ENCODE measurements at regions not wholly inside any gene's neighbourhood (a gene's known extent, or its start where the extent isn't known, plus 50 kb on each side); places are given as distances from the start of the nearest gene placed in this dataset.

- ChIA-PET CTCF (no interaction called here), POLR2A (no interaction called here)
- no peaks in the 10 kb centered on the region for H3K36me3 ChIP-seq (ENCODE audit: control insufficient read depth, insufficient read depth, low read length)
- no peak overlapping the region for H3K4me3 ChIP-seq (ENCODE audit: low read depth, low read length)
- H3K27me3 ChIP-seq (ENCODE audit: control insufficient read depth, insufficient read depth, low read length), result no peaks in the 10 kb centered on the region
- TF ChIP-seq, protein P1, sequence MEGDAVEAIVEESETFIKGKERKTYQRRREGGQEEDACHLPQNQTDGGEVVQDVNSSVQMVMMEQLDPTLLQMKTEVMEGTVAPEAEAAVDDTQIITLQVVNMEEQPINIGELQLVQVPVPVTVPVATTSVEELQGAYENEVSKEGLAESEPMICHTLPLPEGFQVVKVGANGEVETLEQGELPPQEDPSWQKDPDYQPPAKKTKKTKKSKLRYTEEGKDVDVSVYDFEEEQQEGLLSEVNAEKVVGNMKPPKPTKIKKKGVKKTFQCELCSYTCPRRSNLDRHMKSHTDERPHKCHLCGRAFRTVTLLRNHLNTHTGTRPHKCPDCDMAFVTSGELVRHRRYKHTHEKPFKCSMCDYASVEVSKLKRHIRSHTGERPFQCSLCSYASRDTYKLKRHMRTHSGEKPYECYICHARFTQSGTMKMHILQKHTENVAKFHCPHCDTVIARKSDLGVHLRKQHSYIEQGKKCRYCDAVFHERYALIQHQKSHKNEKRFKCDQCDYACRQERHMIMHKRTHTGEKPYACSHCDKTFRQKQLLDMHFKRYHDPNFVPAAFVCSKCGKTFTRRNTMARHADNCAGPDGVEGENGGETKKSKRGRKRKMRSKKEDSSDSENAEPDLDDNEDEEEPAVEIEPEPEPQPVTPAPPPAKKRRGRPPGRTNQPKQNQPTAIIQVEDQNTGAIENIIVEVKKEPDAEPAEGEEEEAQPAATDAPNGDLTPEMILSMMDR (IDR thresholded peaks at IDR 0.05; ENCODE audit: insufficient read depth, low read depth, low read length), result no peak
- DNase-seq (ENCODE audit: low read depth), result no peak
These were observed 151.8 kb upstream of the SLC27A6 start for GRCh38 chr5:128813317-128814070.

DNA sequence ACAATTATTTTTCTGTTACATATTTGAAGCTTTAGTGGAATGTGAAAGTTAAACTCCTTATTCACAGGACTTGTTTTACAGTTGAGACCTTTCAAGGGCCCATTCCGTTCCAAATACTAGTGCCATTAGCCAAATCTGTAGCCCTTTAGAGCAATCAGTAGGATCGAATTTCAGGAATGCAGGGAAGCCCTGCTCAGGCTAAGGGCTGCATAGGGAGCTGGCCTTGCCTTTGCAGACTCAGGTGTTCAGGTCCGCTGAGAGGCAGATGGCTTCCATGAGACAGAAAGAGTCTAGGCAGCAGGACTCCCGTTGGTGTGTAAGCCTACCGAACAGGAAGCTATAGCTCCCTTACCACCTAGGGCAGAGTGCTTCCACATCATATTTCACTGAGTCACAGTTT lies 150.1 kb upstream of the SLC27A6 start:
- POLR2A ChIA-PET, result no interaction called here
- TF ChIP-seq, protein P1 (IDR thresholded peaks at IDR 0.05; ENCODE audit: insufficient read depth, low read depth, low read length), result no peak
- no peaks in the 10 kb centered on the region for H3K27me3 ChIP-seq (ENCODE audit: control insufficient read depth, insufficient read depth, low read length)
- no peak for DNase-seq (ENCODE audit: low read depth)
- H3K36me3 ChIP-seq (ENCODE audit: control insufficient read depth, insufficient read depth, low read length), result no peaks in the 10 kb centered on the region
- CTCF ChIA-PET, result no interaction called here
- H3K4me3 ChIP-seq (ENCODE audit: low read depth, low read length), result no peak overlapping the region

DNA sequence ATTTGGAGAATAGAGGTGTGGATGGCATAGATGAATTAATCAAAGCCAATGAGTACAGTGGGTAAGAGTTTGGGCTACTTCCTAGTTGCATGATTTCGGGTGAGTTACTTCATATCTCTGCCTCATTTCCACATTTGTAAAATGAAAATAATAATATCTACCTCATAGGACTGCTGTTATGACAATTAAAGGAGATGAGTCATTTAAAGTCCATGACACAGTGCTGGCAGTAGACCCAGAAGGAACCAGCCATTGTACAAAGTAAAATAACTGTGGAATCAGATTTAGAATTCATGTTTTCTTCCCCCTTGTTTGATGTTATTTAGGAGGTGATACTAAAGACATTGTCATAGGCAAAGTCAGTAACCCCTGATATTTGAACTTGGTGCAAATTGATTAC lies 139.5 kb upstream of the SLC27A6 start:
- TF ChIP-seq, protein P1 (IDR thresholded peaks at IDR 0.05; ENCODE audit: insufficient read depth, low read depth, low read length), result no peak
- Histone ChIP-seq H3K4me3 (ENCODE audit: low read depth, low read length) (no peak overlapping the region), H3K27me3 (ENCODE audit: control insufficient read depth, insufficient read depth, low read length) (no peaks in the 10 kb centered on the region), H3K36me3 (ENCODE audit: control insufficient read depth, insufficient read depth, low read length) (no peaks in the 10 kb centered on the region)
- CTCF ChIA-PET, result no interaction called here
- no peak for DNase-seq (ENCODE audit: low read depth)
- POLR2A ChIA-PET, result no interaction called here

- no peak overlapping the region for H3K4me3 ChIP-seq (ENCODE audit: low read depth, low read length)
- H3K36me3 ChIP-seq (ENCODE audit: control insufficient read depth, insufficient read depth, low read length), result no peaks in the 10 kb centered on the region
- no peak for DNase-seq (ENCODE audit: low read depth)
- ChIA-PET POLR2A (no interaction called here), CTCF (no interaction called here)
- TF ChIP-seq, protein P1 (IDR thresholded peaks at IDR 0.05; ENCODE audit: insufficient read depth, low read depth, low read length), result no peak
- no peaks in the 10 kb centered on the region for H3K27me3 ChIP-seq (ENCODE audit: control insufficient read depth, insufficient read depth, low read length)
These were observed 139.0 kb upstream of the SLC27A6 start for GRCh38 chr5:128826275-128826674.

GRCh38 chr5:128836571-128836970 lies 128.7 kb upstream of the SLC27A6 start:
- no peaks in the 10 kb centered on the region for H3K27me3 ChIP-seq (ENCODE audit: control insufficient read depth, insufficient read depth, low read length)
- CTCF ChIA-PET, result no interaction called here
- H3K4me3 ChIP-seq (ENCODE audit: low read depth, low read length), result no peak overlapping the region
- no peak for DNase-seq (ENCODE audit: low read depth)
- no peaks in the 10 kb centered on the region for H3K36me3 ChIP-seq (ENCODE audit: control insufficient read depth, insufficient read depth, low read length)
- TF ChIP-seq, protein P1 (IDR thresholded peaks at IDR 0.05; ENCODE audit: insufficient read depth, low read depth, low read length), result no peak
- POLR2A ChIA-PET, result no interaction called here

Data from BJ (cell line).